OCI-LY1 (cell line): ENCODE measurements at regions not wholly inside any gene's neighbourhood (a gene's known extent, or its start where the extent isn't known, plus 50 kb on each side); places are given as distances from the start of the nearest gene placed in this dataset.

Source experiments
- EZH2 ChIP-seq: fragments of 200-600 bp; sonication (generic), shearing (Covaris generic); IDR thresholded peaks from 2 replicates; pipeline ENCODE4 v1.8.0; 2017; ENCODE audit warnings: borderline replicate concordance, mixed run types, mild to moderate bottlenecking, antibody characterized with exemption, low read length, moderate library complexity, mixed read lengths
- TF ChIP-seq, protein P1 (sequence below): fragments of 200-600 bp; sonication (generic), shearing (Covaris generic); IDR thresholded peaks from 2 replicates; pipeline ENCODE4 v1.5.1; 2017; ENCODE audit warnings: mild to moderate bottlenecking, antibody characterized with exemption, low read length, moderate library complexity, mixed read lengths

DNA sequence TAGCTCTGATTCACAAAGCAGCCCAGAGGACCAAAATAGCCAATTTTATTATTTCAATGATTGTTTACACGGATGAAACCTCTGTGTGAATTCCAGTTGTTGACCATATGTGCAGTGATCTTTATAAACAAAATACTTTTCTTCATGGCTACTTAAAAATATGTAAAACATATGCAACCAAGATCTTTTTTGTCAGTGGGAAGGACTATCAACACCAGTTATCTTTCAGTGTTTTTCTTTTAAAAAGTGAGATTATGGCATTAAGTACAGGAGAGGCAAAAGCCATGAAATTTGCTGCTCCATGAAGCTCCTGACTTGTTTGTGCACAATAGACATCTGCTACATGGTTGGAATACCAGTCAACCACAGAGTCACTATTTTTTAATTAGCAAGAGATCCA, 184.4 kb downstream of the DKK2 start:
- TF ChIP-seq, protein P1, sequence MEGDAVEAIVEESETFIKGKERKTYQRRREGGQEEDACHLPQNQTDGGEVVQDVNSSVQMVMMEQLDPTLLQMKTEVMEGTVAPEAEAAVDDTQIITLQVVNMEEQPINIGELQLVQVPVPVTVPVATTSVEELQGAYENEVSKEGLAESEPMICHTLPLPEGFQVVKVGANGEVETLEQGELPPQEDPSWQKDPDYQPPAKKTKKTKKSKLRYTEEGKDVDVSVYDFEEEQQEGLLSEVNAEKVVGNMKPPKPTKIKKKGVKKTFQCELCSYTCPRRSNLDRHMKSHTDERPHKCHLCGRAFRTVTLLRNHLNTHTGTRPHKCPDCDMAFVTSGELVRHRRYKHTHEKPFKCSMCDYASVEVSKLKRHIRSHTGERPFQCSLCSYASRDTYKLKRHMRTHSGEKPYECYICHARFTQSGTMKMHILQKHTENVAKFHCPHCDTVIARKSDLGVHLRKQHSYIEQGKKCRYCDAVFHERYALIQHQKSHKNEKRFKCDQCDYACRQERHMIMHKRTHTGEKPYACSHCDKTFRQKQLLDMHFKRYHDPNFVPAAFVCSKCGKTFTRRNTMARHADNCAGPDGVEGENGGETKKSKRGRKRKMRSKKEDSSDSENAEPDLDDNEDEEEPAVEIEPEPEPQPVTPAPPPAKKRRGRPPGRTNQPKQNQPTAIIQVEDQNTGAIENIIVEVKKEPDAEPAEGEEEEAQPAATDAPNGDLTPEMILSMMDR, result no peak
- TF ChIP-seq EZH2, result no peak
